ENCODE measurements at regions not wholly inside any gene's neighbourhood (a gene's known extent, or its start where the extent isn't known, plus 50 kb on each side); places are given as distances from the start of the nearest gene placed in this dataset.

DNA sequence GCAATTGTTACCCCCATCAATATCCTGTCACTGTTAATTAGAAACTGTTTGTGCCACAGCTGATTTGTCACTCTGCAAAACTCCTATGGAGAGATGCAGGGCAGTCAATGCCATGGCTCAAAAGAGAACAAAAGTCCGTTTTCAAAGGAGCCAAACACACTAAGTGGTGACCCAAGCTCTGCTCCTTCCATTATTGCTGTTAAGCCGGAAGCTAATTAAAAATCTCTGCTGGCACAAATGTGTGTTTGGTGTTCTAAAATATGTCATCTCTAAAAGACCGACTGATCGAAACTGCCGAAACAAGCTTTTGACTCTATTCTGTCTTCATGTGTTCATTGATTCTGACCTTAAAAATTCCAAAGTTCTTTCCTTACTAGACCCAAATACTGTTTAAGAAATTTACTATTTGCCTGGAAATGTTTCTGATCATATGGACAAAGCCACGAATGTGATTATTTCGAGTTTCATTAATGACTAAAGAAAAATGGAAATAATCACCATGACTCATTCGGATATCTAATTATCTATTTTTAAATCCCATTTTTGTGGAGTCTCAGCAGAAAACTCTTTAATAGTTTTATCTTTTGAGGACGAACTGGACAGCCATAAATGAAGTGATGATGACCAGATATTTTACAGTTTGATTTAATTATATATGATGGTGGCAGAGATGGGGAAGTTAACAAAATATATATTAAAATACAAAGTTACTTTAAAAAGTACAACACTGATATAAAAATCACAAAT is 287.6 kb downstream of the SOCS6 start:
- TF ChIP-seq, protein P1, sequence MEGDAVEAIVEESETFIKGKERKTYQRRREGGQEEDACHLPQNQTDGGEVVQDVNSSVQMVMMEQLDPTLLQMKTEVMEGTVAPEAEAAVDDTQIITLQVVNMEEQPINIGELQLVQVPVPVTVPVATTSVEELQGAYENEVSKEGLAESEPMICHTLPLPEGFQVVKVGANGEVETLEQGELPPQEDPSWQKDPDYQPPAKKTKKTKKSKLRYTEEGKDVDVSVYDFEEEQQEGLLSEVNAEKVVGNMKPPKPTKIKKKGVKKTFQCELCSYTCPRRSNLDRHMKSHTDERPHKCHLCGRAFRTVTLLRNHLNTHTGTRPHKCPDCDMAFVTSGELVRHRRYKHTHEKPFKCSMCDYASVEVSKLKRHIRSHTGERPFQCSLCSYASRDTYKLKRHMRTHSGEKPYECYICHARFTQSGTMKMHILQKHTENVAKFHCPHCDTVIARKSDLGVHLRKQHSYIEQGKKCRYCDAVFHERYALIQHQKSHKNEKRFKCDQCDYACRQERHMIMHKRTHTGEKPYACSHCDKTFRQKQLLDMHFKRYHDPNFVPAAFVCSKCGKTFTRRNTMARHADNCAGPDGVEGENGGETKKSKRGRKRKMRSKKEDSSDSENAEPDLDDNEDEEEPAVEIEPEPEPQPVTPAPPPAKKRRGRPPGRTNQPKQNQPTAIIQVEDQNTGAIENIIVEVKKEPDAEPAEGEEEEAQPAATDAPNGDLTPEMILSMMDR (IDR thresholded peaks at IDR 0.05): no peak
- no peak for TF ChIP-seq POLR2A (IDR thresholded peaks at IDR 0.05)
- TF ChIP-seq POLR2AphosphoS5 (IDR thresholded peaks at IDR 0.05; ENCODE audit: insufficient read depth in 1 of 2, low read depth in 1 of 2): no peak
